ENCODE measurements at regions not wholly inside any gene's neighbourhood (a gene's known extent, or its start where the extent isn't known, plus 50 kb on each side); places are given as distances from the start of the nearest gene placed in this dataset.

GRCh38 chr13:106906426-106906996, 338.6 kb upstream of the ARGLU1 start:
- no peak for DNase-seq
- no peak for ATAC-seq (replicated peaks)
- Mint-ChIP-seq H3K4me3 (no peak overlapping the region), H3K9me3 (peaks cover 0 to 3% of the 10 kb centered on the region in 2 donors), H3K27ac (no peak overlapping the region), H3K4me1 (ENCODE audit: low read depth in 2 of 2) (no peaks in the 10 kb centered on the region), H3K27me3 (peaks cover 6 to 8% of the 10 kb centered on the region in 2 donors), H3K36me3 (ENCODE audit: insufficient read depth) (no peaks in the 10 kb centered on the region)

- H3K27me3 Mint-ChIP-seq, result peaks cover 6 to 8% of the 10 kb centered on the region in 2 donors
- ATAC-seq (replicated peaks), result no peak
- H3K27ac Mint-ChIP-seq, result no peak overlapping the region
- H3K4me3 Mint-ChIP-seq, result no peak overlapping the region
- H3K36me3 Mint-ChIP-seq (ENCODE audit: insufficient read depth), result no peaks in the 10 kb centered on the region
- H3K9me3 Mint-ChIP-seq, result peaks cover 0 to 3% of the 10 kb centered on the region in 2 donors
- DNase-seq, result no peak
- no peaks in the 10 kb centered on the region for H3K4me1 Mint-ChIP-seq (ENCODE audit: low read depth in 2 of 2)
Observed at GRCh38 chr13:106905380-106906162, 337.6 kb upstream of the ARGLU1 start.

DNA sequence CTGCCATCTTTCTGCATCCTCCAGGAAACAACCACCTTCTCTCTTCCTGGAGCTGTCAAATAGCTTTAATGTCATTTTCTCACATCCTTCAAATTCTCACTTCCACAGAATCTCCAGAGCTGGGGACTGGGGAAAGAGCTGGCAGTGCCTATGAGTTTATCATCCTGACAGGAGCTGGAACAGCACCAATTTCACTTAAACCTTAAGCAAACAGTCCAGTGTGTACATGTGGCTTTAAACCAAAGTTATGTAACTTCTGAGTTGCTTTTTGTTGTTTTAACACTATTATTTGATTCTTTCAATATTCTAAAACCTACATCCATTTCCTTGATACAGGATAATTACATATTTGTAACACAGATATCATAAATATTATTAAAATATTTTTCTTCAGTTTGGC, 331.5 kb upstream of the ARGLU1 start:
- H3K4me1 Mint-ChIP-seq (ENCODE audit: low read depth in 2 of 2), result no peaks in the 10 kb centered on the region
- no peak for DNase-seq
- no peak overlapping the region for H3K4me3 Mint-ChIP-seq
- no peaks in the 10 kb centered on the region for H3K27me3 Mint-ChIP-seq
- H3K36me3 Mint-ChIP-seq (ENCODE audit: insufficient read depth), result no peaks in the 10 kb centered on the region
- no peak overlapping the region for H3K27ac Mint-ChIP-seq
- ATAC-seq (replicated peaks), result no peak
- H3K9me3 Mint-ChIP-seq, result no peaks in the 10 kb centered on the region

GRCh38 chr13:106898231-106898630, 330.3 kb upstream of the ARGLU1 start:
- H3K9me3 Mint-ChIP-seq, result peaks cover 0 to 1% of the 10 kb centered on the region in 2 donors

GRCh38 chr13:106888148-106888547, 320.2 kb upstream of the ARGLU1 start:
- no peak for DNase-seq
- H3K27me3 Mint-ChIP-seq, result no peaks in the 10 kb centered on the region
- peaks cover 3% of the 10 kb centered on the region for H3K36me3 Mint-ChIP-seq (ENCODE audit: insufficient read depth)
- no peaks in the 10 kb centered on the region for H3K4me1 Mint-ChIP-seq (ENCODE audit: low read depth in 2 of 2)
- ATAC-seq (replicated peaks), result no peak
- H3K27ac Mint-ChIP-seq, result no peak overlapping the region
- no peak overlapping the region for H3K4me3 Mint-ChIP-seq
- peaks cover 5 to 13% of the 10 kb centered on the region in 2 donors for H3K9me3 Mint-ChIP-seq

More at GRCh38 chr13:106898231-106898630, 330.3 kb upstream of the ARGLU1 start:
- Mint-ChIP-seq H3K27ac (no peak overlapping the region), H3K4me1 (ENCODE audit: low read depth in 2 of 2) (no peaks in the 10 kb centered on the region), H3K27me3 (no peaks in the 10 kb centered on the region), H3K36me3 (ENCODE audit: insufficient read depth) (no peaks in the 10 kb centered on the region), H3K4me3 (no peak overlapping the region)
- DNase-seq, result no peak
- no peak for ATAC-seq (replicated peaks)

DNA sequence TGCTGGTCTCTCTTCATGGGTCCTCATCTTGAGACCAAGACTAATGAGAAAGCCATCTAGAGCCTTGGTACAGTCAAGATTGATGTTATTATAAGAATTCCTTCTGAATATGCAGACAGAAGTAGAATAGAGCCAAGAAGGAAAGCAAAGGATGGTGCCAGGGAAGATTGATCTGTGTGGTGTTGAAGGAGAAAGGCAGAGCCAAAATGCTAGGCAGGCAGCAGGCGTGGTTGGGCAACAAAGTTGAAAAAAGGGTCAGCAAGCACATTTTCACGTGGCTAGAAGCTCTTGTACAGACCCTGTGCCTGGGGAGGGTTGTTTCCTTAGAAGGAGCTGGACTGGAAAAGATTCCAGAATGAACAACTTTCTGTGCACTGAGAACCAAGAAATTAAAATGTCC, 319.7 kb upstream of the ARGLU1 start:
- ATAC-seq (replicated peaks) (no peak), DNase-seq (no peak)
- H3K4me3 Mint-ChIP-seq, result no peak overlapping the region
- peaks cover 5 to 13% of the 10 kb centered on the region in 2 donors for H3K9me3 Mint-ChIP-seq
- H3K27me3 Mint-ChIP-seq, result no peaks in the 10 kb centered on the region
- H3K36me3 Mint-ChIP-seq (ENCODE audit: insufficient read depth), result peaks cover 3% of the 10 kb centered on the region
- no peaks in the 10 kb centered on the region for H3K4me1 Mint-ChIP-seq (ENCODE audit: low read depth in 2 of 2)
- no peak overlapping the region for H3K27ac Mint-ChIP-seq

DNA sequence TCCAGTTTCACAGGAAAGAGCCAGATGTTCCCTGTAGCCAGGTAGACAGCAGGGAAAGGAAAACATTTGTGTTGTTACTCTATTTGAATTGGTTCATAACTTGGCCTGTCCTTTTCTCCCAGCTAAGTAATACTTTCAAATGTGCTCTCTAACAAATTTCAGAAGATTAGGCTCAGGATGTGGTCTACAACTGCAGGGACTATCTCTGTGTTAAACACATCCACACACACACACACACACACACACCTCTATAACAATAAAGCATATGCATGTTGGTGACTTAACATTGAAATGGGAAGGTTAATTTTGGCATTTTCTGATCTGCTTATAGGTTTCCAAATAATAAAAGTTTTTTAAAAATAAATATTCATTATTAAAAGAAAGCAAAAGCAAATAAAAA, 316.0 kb upstream of the ARGLU1 start:
- no peak for DNase-seq
- ATAC-seq (replicated peaks), result no peak
- H3K27me3 Mint-ChIP-seq, result no peaks in the 10 kb centered on the region
- H3K36me3 Mint-ChIP-seq (ENCODE audit: insufficient read depth), result peaks cover 1% of the 10 kb centered on the region
- H3K4me1 Mint-ChIP-seq (ENCODE audit: low read depth in 2 of 2), result no peaks in the 10 kb centered on the region
- no peak overlapping the region for H3K4me3 Mint-ChIP-seq
- H3K27ac Mint-ChIP-seq, result no peak overlapping the region
- peaks cover 5 to 13% of the 10 kb centered on the region in 2 donors for H3K9me3 Mint-ChIP-seq

DNA sequence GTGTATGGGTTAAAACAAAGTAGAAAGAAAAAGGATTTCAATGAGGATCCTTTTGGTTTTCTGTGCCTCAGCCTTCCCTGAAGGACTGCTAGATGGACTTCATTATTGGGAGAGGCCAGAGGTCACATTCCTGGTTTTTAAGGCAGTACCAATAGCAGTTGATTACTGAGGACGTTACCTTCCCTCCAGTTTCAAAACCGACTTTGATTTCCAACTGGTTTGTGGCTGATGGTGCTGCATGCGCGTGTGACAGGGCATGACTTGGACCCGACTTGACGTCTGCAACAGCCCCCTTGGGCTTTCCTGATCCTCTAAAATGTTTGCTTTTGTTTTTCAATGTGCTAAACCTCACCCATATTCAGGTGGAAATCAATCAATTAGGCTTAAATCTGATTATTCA, 314.3 kb upstream of the ARGLU1 start:
- Mint-ChIP-seq H3K27ac (no peak overlapping the region), H3K4me1 (ENCODE audit: low read depth in 2 of 2) (no peaks in the 10 kb centered on the region), H3K36me3 (ENCODE audit: insufficient read depth) (no peaks in the 10 kb centered on the region), H3K27me3 (no peaks in the 10 kb centered on the region), H3K9me3 (peaks cover 5 to 7% of the 10 kb centered on the region in 2 donors), H3K4me3 (no peak overlapping the region)
- no peak for ATAC-seq (replicated peaks)
- DNase-seq, result no peak

DNA sequence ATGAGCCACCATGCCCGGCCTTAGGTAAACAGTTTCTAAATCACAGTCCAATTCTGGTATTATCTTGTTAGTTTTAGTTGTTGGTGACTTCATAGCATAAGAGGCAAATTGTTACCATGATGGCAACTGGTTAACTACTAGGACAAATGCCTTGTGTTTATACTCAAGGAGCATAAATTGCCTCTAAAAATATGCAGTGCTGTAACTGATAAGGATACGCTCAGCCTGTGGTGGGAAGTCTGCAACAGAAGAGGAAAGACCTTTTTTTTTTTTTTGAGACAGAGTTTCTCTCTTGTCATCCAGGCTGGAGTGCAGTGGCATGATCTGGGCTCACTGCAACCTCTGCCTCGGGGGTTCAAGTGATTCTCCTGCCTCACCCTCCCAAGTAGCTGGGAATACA, 311.9 kb upstream of the ARGLU1 start:
- no peaks in the 10 kb centered on the region for H3K4me1 Mint-ChIP-seq (ENCODE audit: low read depth in 2 of 2)
- H3K27ac Mint-ChIP-seq, result no peak overlapping the region
- no peak for DNase-seq
- ATAC-seq (replicated peaks), result no peak
- no peaks in the 10 kb centered on the region for H3K27me3 Mint-ChIP-seq
- no peak overlapping the region for H3K4me3 Mint-ChIP-seq
- no peaks in the 10 kb centered on the region for H3K9me3 Mint-ChIP-seq
- H3K36me3 Mint-ChIP-seq (ENCODE audit: insufficient read depth), result no peaks in the 10 kb centered on the region

GRCh38 chr13:106874323-106874722, 306.4 kb upstream of the ARGLU1 start:
- H3K36me3 Mint-ChIP-seq (ENCODE audit: insufficient read depth), result no peaks in the 10 kb centered on the region
- no peak for ATAC-seq (replicated peaks)
- H3K27me3 Mint-ChIP-seq, result no peaks in the 10 kb centered on the region
- no peak for DNase-seq
- H3K9me3 Mint-ChIP-seq, result peaks cover 0 to 1% of the 10 kb centered on the region in 2 donors
- H3K4me1 Mint-ChIP-seq (ENCODE audit: low read depth in 2 of 2), result no peaks in the 10 kb centered on the region
- no peak overlapping the region for H3K27ac Mint-ChIP-seq
- no peak overlapping the region for H3K4me3 Mint-ChIP-seq

DNA sequence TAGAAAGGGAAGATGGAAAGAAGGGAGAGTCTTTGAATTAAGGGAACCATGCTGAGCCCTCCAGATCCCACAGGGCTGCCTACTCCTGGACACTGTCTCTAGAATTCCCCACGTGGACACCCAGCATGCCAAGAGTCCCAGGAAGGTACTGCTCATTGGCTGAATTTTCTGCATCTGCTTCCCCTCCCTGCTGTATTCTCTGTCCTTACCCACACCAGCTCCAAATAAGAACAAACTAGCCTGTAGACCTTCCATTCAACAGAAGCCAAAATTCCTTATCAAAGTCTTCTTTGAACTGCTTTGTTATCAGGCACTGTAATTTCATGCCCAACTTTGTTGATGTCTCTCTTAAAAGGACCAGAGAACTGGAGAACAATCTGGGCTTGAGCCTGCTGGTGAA, 305.9 kb upstream of the ARGLU1 start:
- H3K36me3 Mint-ChIP-seq (ENCODE audit: insufficient read depth), result no peaks in the 10 kb centered on the region
- no peak for DNase-seq
- no peaks in the 10 kb centered on the region for H3K4me1 Mint-ChIP-seq (ENCODE audit: low read depth in 2 of 2)
- no peak overlapping the region for H3K27ac Mint-ChIP-seq
- H3K4me3 Mint-ChIP-seq, result no peak overlapping the region
- peaks cover 0 to 1% of the 10 kb centered on the region in 2 donors for H3K9me3 Mint-ChIP-seq
- no peak for ATAC-seq (replicated peaks)
- H3K27me3 Mint-ChIP-seq, result no peaks in the 10 kb centered on the region

DNA sequence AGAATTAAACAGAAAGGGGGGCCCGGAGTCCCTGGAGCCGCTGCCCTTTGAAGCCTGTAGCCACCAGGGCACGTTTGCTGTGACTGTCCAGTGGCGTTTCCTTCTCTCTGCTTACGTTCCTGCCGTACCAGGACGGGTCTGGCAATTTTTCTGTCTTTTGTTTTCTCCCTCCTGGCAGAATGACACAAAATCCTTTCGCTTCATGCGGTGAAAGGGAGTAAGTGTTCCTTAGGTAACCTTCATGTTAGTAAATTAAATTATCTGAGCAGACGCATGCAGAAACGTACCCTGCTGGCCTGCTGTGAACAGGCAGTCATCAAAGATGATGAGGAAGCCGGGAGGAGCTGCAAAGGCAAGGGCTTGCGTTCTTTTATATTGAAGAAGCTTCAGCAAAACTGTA, 299.3 kb upstream of the ARGLU1 start:
- Mint-ChIP-seq H3K27ac (no peak overlapping the region), H3K4me3 (no peak overlapping the region), H3K27me3 (no peaks in the 10 kb centered on the region), H3K9me3 (peaks cover 0 to 6% of the 10 kb centered on the region in 2 donors), H3K4me1 (ENCODE audit: low read depth in 2 of 2) (no peaks in the 10 kb centered on the region), H3K36me3 (ENCODE audit: insufficient read depth) (no peaks in the 10 kb centered on the region)
- ATAC-seq (replicated peaks) (no peak), DNase-seq (no peak)

- H3K4me3 Mint-ChIP-seq, result no peak overlapping the region
- DNase-seq, result no peak
- no peaks in the 10 kb centered on the region for H3K36me3 Mint-ChIP-seq (ENCODE audit: insufficient read depth)
- no peak for ATAC-seq (replicated peaks)
- H3K27ac Mint-ChIP-seq, result no peak overlapping the region
- no peaks in the 10 kb centered on the region for H3K27me3 Mint-ChIP-seq
- no peaks in the 10 kb centered on the region for H3K4me1 Mint-ChIP-seq (ENCODE audit: low read depth in 2 of 2)
- peaks cover 0 to 6% of the 10 kb centered on the region in 2 donors for H3K9me3 Mint-ChIP-seq
Observed at GRCh38 chr13:106865716-106866440, 297.9 kb upstream of the ARGLU1 start.

DNA sequence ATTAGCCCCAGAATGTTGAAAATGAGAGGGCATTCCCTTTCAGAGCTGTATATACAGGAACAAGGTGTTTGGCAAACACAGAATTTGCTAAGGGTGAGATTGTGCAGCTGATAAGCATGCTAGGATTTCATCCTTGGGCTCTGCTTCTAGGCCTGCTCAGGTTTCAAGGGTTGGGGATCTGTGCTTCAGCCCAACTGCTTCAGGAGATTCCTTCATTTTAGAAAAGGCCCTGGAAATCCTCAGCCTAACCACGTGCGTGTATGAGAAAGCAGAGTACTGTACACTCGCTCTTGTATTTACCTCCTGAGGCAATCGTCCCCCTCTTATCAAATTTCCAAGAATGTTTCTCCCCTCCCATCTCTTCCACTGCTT, 291.6 kb upstream of the ARGLU1 start:
- ATAC-seq (replicated peaks) (no peak), DNase-seq (no peak)
- Mint-ChIP-seq H3K4me3 (no peak overlapping the region), H3K36me3 (ENCODE audit: insufficient read depth) (no peaks in the 10 kb centered on the region), H3K4me1 (ENCODE audit: low read depth in 2 of 2) (no peaks in the 10 kb centered on the region), H3K27ac (no peak overlapping the region), H3K27me3 (no peaks in the 10 kb centered on the region), H3K9me3 (peaks cover 0 to 2% of the 10 kb centered on the region in 2 donors)

Measured in effector memory CD8-positive, alpha-beta T cell (primary cell).